T-helper 9 cell (primary cell): ENCODE measurements at regions not wholly inside any gene's neighbourhood (a gene's known extent, or its start where the extent isn't known, plus 50 kb on each side); places are given as distances from the start of the nearest gene placed in this dataset.
"Not testable (repeated sequence)": the region's sequence is repeated elsewhere in the genome, so short reads cannot be mapped to it uniquely, and the experiment has no call there.

Source experiments
- DNase-seq: peaks from one replicate; pipeline ENCODE4 v3.0.0-alpha.2; 2020

DNA sequence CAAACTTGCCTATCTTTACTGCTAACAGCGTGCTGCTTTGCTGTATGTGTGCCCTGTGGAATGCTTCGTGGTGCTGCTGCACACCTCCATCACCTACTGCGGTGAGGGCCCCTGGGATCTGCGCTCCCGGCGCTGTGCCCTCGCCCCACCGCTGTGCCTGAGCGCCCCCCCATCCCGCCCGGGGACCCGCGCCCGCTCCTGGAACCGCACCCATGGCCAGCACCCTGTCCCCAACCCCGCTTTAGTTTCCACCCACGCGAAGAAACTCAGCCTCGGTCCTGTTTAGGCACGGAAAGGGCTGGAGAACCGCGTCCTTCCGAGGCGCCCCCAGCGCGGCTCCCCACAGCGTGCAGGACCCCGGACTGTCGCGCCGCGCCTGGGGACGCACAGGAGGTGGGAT lies 373.4 kb downstream of the GOLGA6L6 start:
- DNase-seq = not testable (repeated sequence)

GRCh38 chr15:20153528-20153927 lies 388.1 kb downstream of the GOLGA6L6 start:
- DNase-seq = not testable (repeated sequence)

- DNase-seq = not testable (repeated sequence)
These were observed 392.9 kb downstream of the GOLGA6L6 start for GRCh38 chr15:20148679-20149078.

GRCh38 chr15:20148008-20148407 lies 393.6 kb downstream of the GOLGA6L6 start:
- not testable (repeated sequence) for DNase-seq

- DNase-seq = not testable (repeated sequence)
These were observed 397.1 kb downstream of the GOLGA6L6 start for GRCh38 chr15:20144333-20145036.

DNA sequence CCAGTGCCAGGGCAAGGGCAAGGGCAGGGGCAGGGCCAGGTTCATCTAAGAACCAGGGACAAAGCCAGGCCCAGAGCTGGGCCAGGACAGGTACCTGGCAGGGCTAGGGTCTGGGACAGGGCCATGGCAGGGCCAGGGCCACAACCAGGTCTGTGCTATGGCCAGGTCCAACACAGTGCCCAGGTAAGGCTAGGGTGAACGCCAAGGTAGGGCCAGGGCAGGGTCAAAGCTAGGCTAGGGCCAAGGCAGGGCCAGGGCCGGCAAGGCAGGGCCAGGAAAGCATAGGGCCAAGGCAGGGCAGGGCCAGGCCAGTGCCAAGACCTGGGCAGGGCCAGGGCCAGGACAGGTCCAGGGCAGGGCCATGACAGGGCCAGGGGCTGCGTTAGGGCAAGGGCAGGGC lies 398.7 kb downstream of the GOLGA6L6 start:
- not testable (repeated sequence) for DNase-seq

GRCh38 chr15:20142410-20142809 lies 399.2 kb downstream of the GOLGA6L6 start:
- DNase-seq = not testable (repeated sequence)

- DNase-seq = not testable (repeated sequence)
These were observed 416.9 kb downstream of the GOLGA6L6 start for GRCh38 chr15:20124668-20125067.

GRCh38 chr15:20106026-20106425 lies 435.6 kb downstream of the GOLGA6L6 start:
- DNase-seq = no peak

GRCh38 chr15:20105011-20105990 lies 436.3 kb downstream of the GOLGA6L6 start:
- DNase-seq = not testable (repeated sequence)

DNA sequence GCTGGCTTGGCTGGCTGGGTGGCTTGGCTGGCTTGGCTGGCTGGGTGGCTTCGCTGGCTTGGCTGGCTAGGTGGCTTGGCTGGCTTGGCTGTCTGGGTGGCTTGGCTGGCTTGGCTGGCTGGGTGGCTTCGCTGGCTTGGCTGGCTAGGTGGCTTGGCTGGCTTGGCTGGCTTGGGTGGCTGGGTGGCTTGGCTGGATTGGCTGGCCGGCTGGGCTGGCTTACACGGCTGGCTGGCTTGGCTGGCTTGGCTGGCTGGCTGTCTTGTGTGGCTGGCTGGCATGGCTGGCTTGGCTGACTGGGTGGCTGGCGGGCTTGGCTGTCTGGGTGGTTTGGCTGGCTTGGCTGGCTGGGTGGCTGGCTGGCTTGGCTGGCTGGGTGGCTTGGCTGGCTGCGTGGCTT lies 437.0 kb downstream of the GOLGA6L6 start:
- DNase-seq = not testable (repeated sequence)

DNA sequence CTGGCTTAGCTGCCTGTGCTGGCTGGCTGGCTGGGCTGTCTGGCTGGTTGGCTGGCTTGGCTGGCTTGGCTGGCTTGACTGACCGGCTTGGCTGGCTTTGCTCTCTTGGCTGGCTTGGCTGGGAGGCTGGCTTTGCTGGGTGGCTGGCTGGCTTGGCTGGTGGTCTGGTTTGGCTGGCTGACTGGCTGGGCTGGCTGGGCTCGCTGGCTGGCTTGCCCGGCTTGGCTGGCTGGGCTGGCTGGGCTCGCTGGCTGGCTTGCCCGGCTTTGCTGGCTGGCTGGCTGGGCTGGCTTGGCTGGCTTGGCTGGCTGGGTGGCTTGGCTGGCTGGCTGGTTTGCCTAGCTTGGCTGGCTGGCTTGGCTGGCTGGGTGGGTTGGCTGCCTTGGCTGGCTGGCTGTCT lies 438.7 kb downstream of the GOLGA6L6 start:
- not testable (repeated sequence) for DNase-seq

DNA sequence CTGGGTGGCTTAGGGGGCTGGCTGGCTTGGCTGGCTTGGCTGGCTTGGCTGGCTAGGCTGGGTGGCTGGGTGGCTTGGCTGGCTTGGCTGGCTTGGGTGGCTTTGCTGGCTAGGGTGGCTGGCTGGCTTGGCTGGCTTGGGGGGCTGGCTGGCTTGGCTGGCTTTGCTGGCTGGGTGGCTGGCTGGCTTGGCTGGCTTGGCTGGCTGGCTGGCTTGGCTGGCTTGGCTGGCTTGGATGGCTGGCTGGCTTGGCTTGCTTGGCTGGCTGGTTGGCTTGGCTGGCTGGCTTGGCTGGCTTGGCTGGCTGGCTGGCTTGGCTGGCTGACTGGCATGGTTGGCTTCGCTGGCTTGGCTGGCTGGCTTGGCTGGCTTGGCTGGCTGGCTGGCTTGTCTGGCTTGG lies 439.4 kb downstream of the GOLGA6L6 start:
- not testable (repeated sequence) for DNase-seq

GRCh38 chr15:20101281-20101680 lies 440.3 kb downstream of the GOLGA6L6 start:
- not testable (repeated sequence) for DNase-seq

DNA sequence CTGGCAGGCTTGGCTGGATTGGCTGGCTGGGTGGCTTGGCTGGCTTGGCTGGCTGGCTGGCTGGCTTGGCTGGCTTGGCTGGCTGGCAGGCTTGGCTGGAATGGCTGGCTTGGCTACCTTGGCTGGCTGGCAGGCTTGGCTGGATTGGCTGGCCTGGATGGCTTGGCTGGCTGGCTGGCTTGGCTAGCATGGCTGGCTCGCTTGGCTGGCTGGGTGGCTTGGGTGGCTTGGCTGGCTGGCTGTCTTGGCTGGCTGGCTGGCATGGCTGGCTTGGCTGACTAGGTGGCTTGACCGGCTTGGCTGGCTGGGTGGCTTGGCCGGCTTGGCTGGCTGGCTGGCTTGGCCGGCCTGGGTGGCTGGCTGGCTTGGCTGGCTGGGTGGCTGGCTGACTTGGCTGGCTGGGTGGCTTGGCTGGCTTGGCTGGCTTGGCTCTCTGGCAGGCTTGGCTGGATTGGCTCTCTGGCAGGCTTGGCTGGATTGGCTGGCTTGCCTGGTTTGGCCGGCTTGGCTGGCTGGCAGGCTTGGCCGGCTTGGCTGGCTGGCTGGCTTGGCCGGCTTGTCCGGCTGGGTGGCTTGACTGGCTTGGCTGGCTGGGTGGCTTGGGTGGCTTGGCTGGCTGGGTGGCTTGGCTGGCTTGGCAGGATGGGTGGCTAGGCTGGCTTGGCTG lies 440.9 kb downstream of the GOLGA6L6 start:
- DNase-seq = not testable (repeated sequence)

GRCh38 chr15:20095699-20096303 lies 445.8 kb downstream of the GOLGA6L6 start:
- DNase-seq = not testable (repeated sequence)

DNA sequence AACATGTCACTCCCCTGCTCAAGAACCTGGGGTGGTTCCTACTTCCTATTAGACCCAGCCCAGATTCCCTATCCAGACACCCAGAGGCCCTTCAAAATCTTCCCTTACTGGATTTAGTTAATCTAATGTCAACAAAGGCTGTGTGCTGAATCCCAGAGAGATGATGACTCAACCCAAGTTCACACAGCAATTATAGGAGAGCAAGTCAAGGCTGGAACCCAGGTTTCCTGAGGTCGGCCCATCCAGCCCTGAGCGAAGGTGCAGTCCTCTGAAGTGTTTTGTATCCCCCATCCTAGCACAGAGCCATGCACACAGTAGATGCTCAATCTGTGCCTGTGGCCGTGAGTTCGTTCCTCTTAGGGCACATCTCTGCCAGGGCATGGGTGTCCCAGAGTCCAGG lies 452.1 kb downstream of the GOLGA6L6 start:
- DNase-seq = not testable (repeated sequence)

GRCh38 chr15:20084026-20084425 lies 457.6 kb downstream of the GOLGA6L6 start:
- not testable (repeated sequence) for DNase-seq

DNA sequence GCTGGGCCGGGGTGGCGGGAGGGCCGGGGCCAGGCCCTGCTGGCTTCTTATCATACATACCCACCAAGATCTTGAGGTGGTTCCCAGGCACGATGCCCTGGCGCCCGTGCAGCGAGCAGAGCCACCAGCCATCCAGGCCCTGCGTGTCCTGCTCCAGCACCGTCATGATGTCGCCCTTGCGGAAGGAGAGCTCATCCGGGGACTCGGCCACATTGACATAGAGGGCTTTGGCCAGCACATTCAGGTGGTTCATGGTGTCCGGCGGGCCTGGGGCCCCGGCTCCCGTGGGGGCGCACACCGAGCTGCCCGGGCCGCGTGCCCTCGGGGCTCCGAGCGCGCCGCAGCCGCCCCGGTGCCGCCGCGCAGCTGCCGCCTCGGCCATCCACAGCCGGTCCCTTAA lies 467.5 kb downstream of the GOLGA6L6 start:
- DNase-seq = not testable (repeated sequence)

DNA sequence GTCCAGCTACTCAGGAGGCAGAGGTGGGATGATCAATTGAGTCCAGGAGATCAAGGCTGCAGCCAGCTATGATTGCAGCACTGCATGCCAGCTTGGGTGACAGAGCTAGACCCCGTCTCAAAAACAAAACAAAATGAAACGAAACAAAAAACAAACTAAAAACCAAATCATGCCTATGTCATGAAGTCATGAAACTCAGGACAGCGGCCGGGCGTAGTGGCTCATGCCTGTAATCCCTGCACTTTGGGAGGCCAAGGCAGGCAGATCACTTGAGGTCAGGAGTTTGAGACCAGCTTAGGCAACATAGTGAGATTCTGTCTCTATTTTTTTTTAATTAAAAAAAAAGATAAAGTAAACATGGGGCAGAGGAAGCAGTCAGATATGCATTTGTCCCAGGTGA lies 472.6 kb downstream of the GOLGA6L6 start:
- not testable (repeated sequence) for DNase-seq

DNA sequence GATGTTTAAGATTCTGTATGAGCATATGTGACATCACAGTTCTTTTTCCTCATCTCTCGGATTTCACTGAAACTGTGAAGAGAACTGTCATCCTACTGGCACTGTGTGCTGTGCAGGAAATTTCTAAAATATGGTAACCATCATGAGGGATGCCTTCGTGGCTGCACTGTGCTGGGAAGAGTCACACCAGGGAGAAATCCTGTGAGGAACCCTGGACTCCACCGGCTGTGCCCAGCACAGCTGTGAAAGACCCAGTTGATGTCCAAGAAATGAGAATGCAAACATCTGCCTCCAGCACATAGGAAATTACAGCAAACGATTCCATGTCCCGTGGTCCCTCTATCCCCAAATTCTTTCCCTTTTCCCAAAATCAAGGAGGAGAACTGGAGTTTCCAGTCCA lies 475.4 kb downstream of the GOLGA6L6 start:
- not testable (repeated sequence) for DNase-seq

DNA sequence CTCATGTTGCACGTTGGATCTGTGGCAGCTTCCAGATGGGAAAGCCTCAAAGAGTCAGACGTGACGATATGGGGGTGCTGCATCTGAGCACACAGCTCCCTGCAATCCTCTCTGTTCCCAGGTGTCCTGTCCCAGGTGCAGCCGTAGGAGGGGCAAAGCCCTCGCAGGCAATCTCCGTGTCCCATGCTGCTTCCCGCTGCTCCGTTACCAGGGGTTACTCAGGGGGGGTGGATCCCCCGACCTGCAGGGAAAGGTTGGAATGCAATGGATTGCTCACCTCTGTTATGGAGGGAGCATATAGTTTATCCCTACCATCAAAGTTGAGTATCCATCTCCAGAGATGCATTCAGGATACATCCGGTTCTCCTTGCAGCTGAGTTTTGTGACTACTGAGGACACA lies 476.1 kb downstream of the GOLGA6L6 start:
- not testable (repeated sequence) for DNase-seq
